ENCODE measurements at regions not wholly inside any gene's neighbourhood (a gene's known extent, or its start where the extent isn't known, plus 50 kb on each side); places are given as distances from the start of the nearest gene placed in this dataset.

- TF ChIP-seq POLR2AphosphoS5 (IDR thresholded peaks at IDR 0.05; ENCODE audit: low read depth, low read length) (no peak), TAF1 (IDR thresholded peaks at IDR 0.05; ENCODE audit: borderline replicate concordance, low read depth, low read length) (no peak), POLR2A (IDR thresholded peaks at IDR 0.05; ENCODE audit: low read depth, low read length) (no peak)
- no peak for FAIRE-seq
- no peak for DNase-seq (ENCODE audit: insufficient read length)
Measured at GRCh38 chr11:95668131-95668530, 121.5 kb downstream of the FAM76B start.

GRCh38 chr11:95661162-95661561, 128.4 kb downstream of the FAM76B start:
- no peak for FAIRE-seq
- TF ChIP-seq TAF1 (IDR thresholded peaks at IDR 0.05; ENCODE audit: borderline replicate concordance, low read depth, low read length) (no peak), POLR2AphosphoS5 (IDR thresholded peaks at IDR 0.05; ENCODE audit: low read depth, low read length) (no peak), POLR2A (IDR thresholded peaks at IDR 0.05; ENCODE audit: low read depth, low read length) (no peak)
- no peak for DNase-seq (ENCODE audit: insufficient read length)

GRCh38 chr11:95660038-95660437, 129.5 kb downstream of the FAM76B start:
- FAIRE-seq: no peak
- no peak for DNase-seq (ENCODE audit: insufficient read length)
- TF ChIP-seq POLR2A (IDR thresholded peaks at IDR 0.05; ENCODE audit: low read depth, low read length): no peak
- TF ChIP-seq POLR2AphosphoS5 (IDR thresholded peaks at IDR 0.05; ENCODE audit: low read depth, low read length): no peak
- no peak for TF ChIP-seq TAF1 (IDR thresholded peaks at IDR 0.05; ENCODE audit: borderline replicate concordance, low read depth, low read length)

GRCh38 chr11:95659088-95659487, 130.5 kb downstream of the FAM76B start:
- no peak for FAIRE-seq
- DNase-seq (ENCODE audit: insufficient read length): no peak
- TF ChIP-seq POLR2A (IDR thresholded peaks at IDR 0.05; ENCODE audit: low read depth, low read length): no peak
- no peak for TF ChIP-seq POLR2AphosphoS5 (IDR thresholded peaks at IDR 0.05; ENCODE audit: low read depth, low read length)
- no peak for TF ChIP-seq TAF1 (IDR thresholded peaks at IDR 0.05; ENCODE audit: borderline replicate concordance, low read depth, low read length)

GRCh38 chr11:95655536-95655935, 134.0 kb downstream of the FAM76B start:
- DNase-seq (ENCODE audit: insufficient read length) (no peak), FAIRE-seq (no peak)
- no peak for TF ChIP-seq POLR2AphosphoS5 (IDR thresholded peaks at IDR 0.05; ENCODE audit: low read depth, low read length)
- TF ChIP-seq POLR2A (IDR thresholded peaks at IDR 0.05; ENCODE audit: low read depth, low read length): no peak
- TF ChIP-seq TAF1 (IDR thresholded peaks at IDR 0.05; ENCODE audit: borderline replicate concordance, low read depth, low read length): no peak

GRCh38 chr11:95653680-95654079, 135.9 kb downstream of the FAM76B start:
- FAIRE-seq (no peak), DNase-seq (ENCODE audit: insufficient read length) (no peak)
- TF ChIP-seq POLR2A (IDR thresholded peaks at IDR 0.05; ENCODE audit: low read depth, low read length) (no peak), POLR2AphosphoS5 (IDR thresholded peaks at IDR 0.05; ENCODE audit: low read depth, low read length) (no peak), TAF1 (IDR thresholded peaks at IDR 0.05; ENCODE audit: borderline replicate concordance, low read depth, low read length) (no peak)

GRCh38 chr11:95653099-95653498, 136.5 kb downstream of the FAM76B start:
- DNase-seq (ENCODE audit: insufficient read length) (no peak), FAIRE-seq (no peak)
- TF ChIP-seq POLR2AphosphoS5 (IDR thresholded peaks at IDR 0.05; ENCODE audit: low read depth, low read length) (no peak), POLR2A (IDR thresholded peaks at IDR 0.05; ENCODE audit: low read depth, low read length) (no peak), TAF1 (IDR thresholded peaks at IDR 0.05; ENCODE audit: borderline replicate concordance, low read depth, low read length) (no peak)

- FAIRE-seq (no peak), DNase-seq (ENCODE audit: insufficient read length) (no peak)
- TF ChIP-seq TAF1 (IDR thresholded peaks at IDR 0.05; ENCODE audit: borderline replicate concordance, low read depth, low read length): no peak
- no peak for TF ChIP-seq POLR2AphosphoS5 (IDR thresholded peaks at IDR 0.05; ENCODE audit: low read depth, low read length)
- TF ChIP-seq POLR2A (IDR thresholded peaks at IDR 0.05; ENCODE audit: low read depth, low read length): no peak
Measured at GRCh38 chr11:95652002-95652472, 137.5 kb downstream of the FAM76B start.

- TF ChIP-seq TAF1 (IDR thresholded peaks at IDR 0.05; ENCODE audit: borderline replicate concordance, low read depth, low read length) (no peak), POLR2A (IDR thresholded peaks at IDR 0.05; ENCODE audit: low read depth, low read length) (no peak), POLR2AphosphoS5 (IDR thresholded peaks at IDR 0.05; ENCODE audit: low read depth, low read length) (no peak)
- no peak for DNase-seq (ENCODE audit: insufficient read length)
- FAIRE-seq: no peak
Measured at GRCh38 chr11:95650276-95650675, 139.3 kb downstream of the FAM76B start.

GRCh38 chr11:95647871-95648270, 141.7 kb downstream of the FAM76B start:
- FAIRE-seq: no peak
- no peak for TF ChIP-seq TAF1 (IDR thresholded peaks at IDR 0.05; ENCODE audit: borderline replicate concordance, low read depth, low read length)
- no peak for TF ChIP-seq POLR2AphosphoS5 (IDR thresholded peaks at IDR 0.05; ENCODE audit: low read depth, low read length)
- TF ChIP-seq POLR2A (IDR thresholded peaks at IDR 0.05; ENCODE audit: low read depth, low read length): no peak
- DNase-seq (ENCODE audit: insufficient read length): no peak

- no peak for FAIRE-seq
- TF ChIP-seq TAF1 (IDR thresholded peaks at IDR 0.05; ENCODE audit: borderline replicate concordance, low read depth, low read length) (no peak), POLR2AphosphoS5 (IDR thresholded peaks at IDR 0.05; ENCODE audit: low read depth, low read length) (no peak), POLR2A (IDR thresholded peaks at IDR 0.05; ENCODE audit: low read depth, low read length) (no peak)
- no peak for DNase-seq (ENCODE audit: insufficient read length)
Measured at GRCh38 chr11:95647355-95647754, 142.2 kb downstream of the FAM76B start.

- peak; percentile 96 for FAIRE-seq
- peak; percentile 9 for DNase-seq (ENCODE audit: insufficient read length)
- TF ChIP-seq TAF1 (IDR thresholded peaks at IDR 0.05; ENCODE audit: borderline replicate concordance, low read depth, low read length) (no peak), POLR2AphosphoS5 (IDR thresholded peaks at IDR 0.05; ENCODE audit: low read depth, low read length) (no peak), POLR2A (IDR thresholded peaks at IDR 0.05; ENCODE audit: low read depth, low read length) (no peak)
Measured at GRCh38 chr11:95641495-95641894, 148.1 kb downstream of the FAM76B start.

- FAIRE-seq (no peak), DNase-seq (ENCODE audit: insufficient read length) (no peak)
- TF ChIP-seq TAF1 (IDR thresholded peaks at IDR 0.05; ENCODE audit: borderline replicate concordance, low read depth, low read length) (no peak), POLR2AphosphoS5 (IDR thresholded peaks at IDR 0.05; ENCODE audit: low read depth, low read length) (no peak), POLR2A (IDR thresholded peaks at IDR 0.05; ENCODE audit: low read depth, low read length) (no peak)
Measured at GRCh38 chr11:95638501-95638900, 151.1 kb downstream of the FAM76B start.
